ENCODE measurements at regions not wholly inside any gene's neighbourhood (a gene's known extent, or its start where the extent isn't known, plus 50 kb on each side); places are given as distances from the start of the nearest gene placed in this dataset.

- H2BK120ac ChIP-seq (ENCODE audit: insufficient read depth, low read length, poor library complexity) = no peak overlapping the region
- no peak overlapping the region for H2AK5ac ChIP-seq (ENCODE audit: low read length)
- H3K4me3 ChIP-seq (ENCODE audit: low read depth, low read length) = no peak overlapping the region
- H3K18ac ChIP-seq (ENCODE audit: low read length) = no peak overlapping the region
- H2BK12ac ChIP-seq (ENCODE audit: low read length) = no peak overlapping the region
- no peak overlapping the region for H3K4me2 ChIP-seq (ENCODE audit: low read length)
- no peak overlapping the region for H2AFZ ChIP-seq (ENCODE audit: insufficient read depth, low read length, poor library complexity)
- no peak for DNase-seq
- H4K8ac ChIP-seq (ENCODE audit: low read depth, low read length) = no peak overlapping the region
- no peaks in the 10 kb centered on the region for H3K79me2 ChIP-seq (ENCODE audit: control insufficient read depth, insufficient read depth, low read length, poor library complexity)
- no peaks in the 10 kb centered on the region for H3K9me3 ChIP-seq (ENCODE audit: insufficient read depth, low read depth, low read length)
- H3K27ac ChIP-seq (ENCODE audit: low read depth, low read length) = no peak overlapping the region
- no peaks in the 10 kb centered on the region for H3K4me1 ChIP-seq (ENCODE audit: control insufficient read depth in 1 of 2, insufficient read depth in 2 of 2, low read length in 2 of 2)
- H3K23ac ChIP-seq (ENCODE audit: low read length) = no peak overlapping the region
- H3K36me3 ChIP-seq (ENCODE audit: control insufficient read depth in 1 of 2, insufficient read depth in 2 of 2, low read length in 2 of 2) = no peaks in the 10 kb centered on the region
- H3K79me1 ChIP-seq (ENCODE audit: low read length) = no peaks in the 10 kb centered on the region
- WGBS (ENCODE audit: extremely low coverage, insufficient coverage, insufficient read length) = no CpG with 5 or more reads among the region's 3 CpGs
- H3K14ac ChIP-seq (ENCODE audit: low read length) = no peak overlapping the region
- no peak overlapping the region for H4K12ac ChIP-seq (ENCODE audit: low read depth, low read length)
- no peak overlapping the region for H3K4ac ChIP-seq (ENCODE audit: low read depth, low read length)
- H3K9ac ChIP-seq (ENCODE audit: low read length) = no peak overlapping the region
- no peak overlapping the region for H2BK5ac ChIP-seq (ENCODE audit: low read depth, low read length, poor library complexity)
- H3K27me3 ChIP-seq (ENCODE audit: insufficient read depth, low read length) = no peaks in the 10 kb centered on the region
- H4K91ac ChIP-seq (ENCODE audit: low read depth, low read length) = no peak overlapping the region
Measured at GRCh38 chr14:83856334-83856733, 1673.6 kb upstream of the FLRT2 start.

- no peak overlapping the region for H4K12ac ChIP-seq (ENCODE audit: low read depth, low read length)
- no peak overlapping the region for H4K8ac ChIP-seq (ENCODE audit: low read depth, low read length)
- no peak overlapping the region for H2BK120ac ChIP-seq (ENCODE audit: insufficient read depth, low read length, poor library complexity)
- H3K9ac ChIP-seq (ENCODE audit: low read length) = no peak overlapping the region
- no peak overlapping the region for H4K91ac ChIP-seq (ENCODE audit: low read depth, low read length)
- no peaks in the 10 kb centered on the region for H3K9me3 ChIP-seq (ENCODE audit: insufficient read depth, low read depth, low read length)
- H3K23ac ChIP-seq (ENCODE audit: low read length) = no peak overlapping the region
- peak in 1 of 2 donors; percentile 4 for DNase-seq
- H3K27ac ChIP-seq (ENCODE audit: low read depth, low read length) = no peak overlapping the region
- no peaks in the 10 kb centered on the region for H3K36me3 ChIP-seq (ENCODE audit: control insufficient read depth in 1 of 2, insufficient read depth in 2 of 2, low read length in 2 of 2)
- H3K79me2 ChIP-seq (ENCODE audit: control insufficient read depth, insufficient read depth, low read length, poor library complexity) = no peaks in the 10 kb centered on the region
- H3K18ac ChIP-seq (ENCODE audit: low read length) = no peak overlapping the region
- H2BK12ac ChIP-seq (ENCODE audit: low read length) = no peak overlapping the region
- no peak overlapping the region for H2AK5ac ChIP-seq (ENCODE audit: low read length)
- no peaks in the 10 kb centered on the region for H3K79me1 ChIP-seq (ENCODE audit: low read length)
- no peak overlapping the region for H3K4me3 ChIP-seq (ENCODE audit: low read depth, low read length)
- no peak overlapping the region for H2BK5ac ChIP-seq (ENCODE audit: low read depth, low read length, poor library complexity)
- no peak overlapping the region for H3K4ac ChIP-seq (ENCODE audit: low read depth, low read length)
- no peaks in the 10 kb centered on the region for H3K27me3 ChIP-seq (ENCODE audit: insufficient read depth, low read length)
- H3K4me1 ChIP-seq (ENCODE audit: control insufficient read depth in 1 of 2, insufficient read depth in 2 of 2, low read length in 2 of 2) = no peaks in the 10 kb centered on the region
- no peak overlapping the region for H3K4me2 ChIP-seq (ENCODE audit: low read length)
- no peak overlapping the region for H2AFZ ChIP-seq (ENCODE audit: insufficient read depth, low read length, poor library complexity)
- H3K14ac ChIP-seq (ENCODE audit: low read length) = no peak overlapping the region
- WGBS (ENCODE audit: extremely low coverage, insufficient coverage, insufficient read length) = no CpG with 5 or more reads among the region's 5 CpGs
Measured at GRCh38 chr14:83860631-83861155, 1669.3 kb upstream of the FLRT2 start.

DNA sequence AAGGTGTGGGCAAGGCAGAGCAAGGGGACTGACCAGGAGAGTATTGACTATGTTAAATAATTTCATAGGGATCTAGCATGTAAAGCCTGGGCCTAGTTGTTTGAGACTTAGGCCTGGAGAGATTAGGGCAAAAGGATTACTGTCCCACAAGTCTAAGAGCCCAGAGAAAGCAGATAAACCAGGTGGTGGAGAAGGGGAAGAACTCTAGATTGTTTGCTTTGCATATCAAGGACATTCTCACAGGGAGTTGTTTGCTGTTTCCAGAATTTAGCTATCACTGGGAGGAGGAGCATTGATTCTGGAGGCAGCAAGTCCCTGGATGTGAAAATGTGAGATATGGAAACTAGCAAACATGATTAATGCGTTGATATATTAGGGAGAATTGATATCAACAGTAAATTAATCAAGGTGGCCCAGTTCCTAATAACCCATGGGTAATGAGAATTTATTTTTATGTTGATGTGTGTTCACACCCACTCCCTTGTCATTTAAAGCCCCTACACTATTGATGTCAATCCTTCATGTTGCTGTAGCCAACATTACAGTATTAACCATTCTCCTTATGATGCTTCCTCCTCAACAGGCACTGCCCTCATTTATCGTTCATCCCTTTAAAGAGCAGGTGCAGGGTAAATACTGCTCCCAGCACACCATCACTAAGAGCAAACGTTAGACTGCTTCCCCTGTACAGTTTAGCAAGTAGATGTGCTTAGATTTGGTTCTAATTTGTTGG is 1666.7 kb upstream of the FLRT2 start:
- no peak overlapping the region for H3K23ac ChIP-seq (ENCODE audit: low read length)
- WGBS (ENCODE audit: extremely low coverage, insufficient coverage, insufficient read length) = no CpG with 5 or more reads among the region's 3 CpGs
- no peaks in the 10 kb centered on the region for H3K36me3 ChIP-seq (ENCODE audit: control insufficient read depth in 1 of 2, insufficient read depth in 2 of 2, low read length in 2 of 2)
- H2BK120ac ChIP-seq (ENCODE audit: insufficient read depth, low read length, poor library complexity) = no peak overlapping the region
- H4K12ac ChIP-seq (ENCODE audit: low read depth, low read length) = no peak overlapping the region
- H2AK5ac ChIP-seq (ENCODE audit: low read length) = no peak overlapping the region
- H2BK12ac ChIP-seq (ENCODE audit: low read length) = no peak overlapping the region
- no peak overlapping the region for H3K4me2 ChIP-seq (ENCODE audit: low read length)
- H3K14ac ChIP-seq (ENCODE audit: low read length) = no peak overlapping the region
- no peak overlapping the region for H3K4me3 ChIP-seq (ENCODE audit: low read depth, low read length)
- H3K18ac ChIP-seq (ENCODE audit: low read length) = no peak overlapping the region
- no peak overlapping the region for H3K9ac ChIP-seq (ENCODE audit: low read length)
- H2AFZ ChIP-seq (ENCODE audit: insufficient read depth, low read length, poor library complexity) = no peak overlapping the region
- no peak overlapping the region for H3K4ac ChIP-seq (ENCODE audit: low read depth, low read length)
- DNase-seq = no peak
- no peak overlapping the region for H2BK5ac ChIP-seq (ENCODE audit: low read depth, low read length, poor library complexity)
- no peaks in the 10 kb centered on the region for H3K27me3 ChIP-seq (ENCODE audit: insufficient read depth, low read length)
- H3K9me3 ChIP-seq (ENCODE audit: insufficient read depth, low read depth, low read length) = no peaks in the 10 kb centered on the region
- H3K4me1 ChIP-seq (ENCODE audit: control insufficient read depth in 1 of 2, insufficient read depth in 2 of 2, low read length in 2 of 2) = no peaks in the 10 kb centered on the region
- no peaks in the 10 kb centered on the region for H3K79me2 ChIP-seq (ENCODE audit: control insufficient read depth, insufficient read depth, low read length, poor library complexity)
- no peak overlapping the region for H3K27ac ChIP-seq (ENCODE audit: low read depth, low read length)
- no peaks in the 10 kb centered on the region for H3K79me1 ChIP-seq (ENCODE audit: low read length)
- no peak overlapping the region for H4K91ac ChIP-seq (ENCODE audit: low read depth, low read length)
- H4K8ac ChIP-seq (ENCODE audit: low read depth, low read length) = no peak overlapping the region

DNA sequence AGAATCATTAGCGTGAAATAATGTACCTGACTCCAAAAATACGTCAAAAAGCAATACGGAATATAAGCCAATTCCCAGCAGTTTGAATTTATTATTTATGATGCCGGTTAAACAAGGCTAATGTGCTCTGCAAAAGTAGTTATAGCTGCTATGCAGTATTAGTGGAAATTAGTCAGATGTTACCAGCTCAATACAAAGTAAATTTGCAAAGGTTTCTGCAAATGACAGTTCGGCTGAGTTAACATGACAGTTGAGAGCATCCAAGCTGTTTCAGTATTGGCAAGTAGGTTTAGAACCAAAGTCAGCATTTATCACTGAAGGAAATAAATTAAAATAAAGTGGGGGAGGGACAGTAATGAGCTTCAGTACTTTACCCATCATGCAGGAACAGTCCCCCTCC is 1665.8 kb upstream of the FLRT2 start:
- H2AK5ac ChIP-seq (ENCODE audit: low read length) = no peak overlapping the region
- H3K36me3 ChIP-seq (ENCODE audit: control insufficient read depth in 1 of 2, insufficient read depth in 2 of 2, low read length in 2 of 2) = no peaks in the 10 kb centered on the region
- H3K27ac ChIP-seq (ENCODE audit: low read depth, low read length) = no peak overlapping the region
- H3K4ac ChIP-seq (ENCODE audit: low read depth, low read length) = no peak overlapping the region
- no peak overlapping the region for H4K8ac ChIP-seq (ENCODE audit: low read depth, low read length)
- H4K12ac ChIP-seq (ENCODE audit: low read depth, low read length) = no peak overlapping the region
- no peak overlapping the region for H3K4me2 ChIP-seq (ENCODE audit: low read length)
- no peaks in the 10 kb centered on the region for H3K9me3 ChIP-seq (ENCODE audit: insufficient read depth, low read depth, low read length)
- no peak overlapping the region for H2BK5ac ChIP-seq (ENCODE audit: low read depth, low read length, poor library complexity)
- H3K18ac ChIP-seq (ENCODE audit: low read length) = no peak overlapping the region
- H3K79me2 ChIP-seq (ENCODE audit: control insufficient read depth, insufficient read depth, low read length, poor library complexity) = no peaks in the 10 kb centered on the region
- no peak overlapping the region for H3K9ac ChIP-seq (ENCODE audit: low read length)
- no peak overlapping the region for H3K4me3 ChIP-seq (ENCODE audit: low read depth, low read length)
- no peak for DNase-seq
- no peak overlapping the region for H2BK12ac ChIP-seq (ENCODE audit: low read length)
- no peak overlapping the region for H4K91ac ChIP-seq (ENCODE audit: low read depth, low read length)
- no peaks in the 10 kb centered on the region for H3K4me1 ChIP-seq (ENCODE audit: control insufficient read depth in 1 of 2, insufficient read depth in 2 of 2, low read length in 2 of 2)
- H3K27me3 ChIP-seq (ENCODE audit: insufficient read depth, low read length) = no peaks in the 10 kb centered on the region
- no peak overlapping the region for H2BK120ac ChIP-seq (ENCODE audit: insufficient read depth, low read length, poor library complexity)
- H3K23ac ChIP-seq (ENCODE audit: low read length) = no peak overlapping the region
- H2AFZ ChIP-seq (ENCODE audit: insufficient read depth, low read length, poor library complexity) = no peak overlapping the region
- WGBS (ENCODE audit: extremely low coverage, insufficient coverage, insufficient read length) = no CpG with 5 or more reads among the region's 5 CpGs
- H3K79me1 ChIP-seq (ENCODE audit: low read length) = no peaks in the 10 kb centered on the region
- H3K14ac ChIP-seq (ENCODE audit: low read length) = no peak overlapping the region
